Heart right ventricle (tissue), 16 donors: ENCODE measurements at regions not wholly inside any gene's neighbourhood (a gene's known extent, or its start where the extent isn't known, plus 50 kb on each side); places are given as distances from the start of the nearest gene placed in this dataset.
A peak's percentile ranks its signal among the peaks of the same experiment; 100 is the strongest.
"Not testable (repeated sequence)": the region's sequence is repeated elsewhere in the genome, so short reads cannot be mapped to it uniquely, and the experiment has no call there.

ENCODE experiments used
- ATAC-seq, 8 donors: fragments of 200-7000 bp; cut with Tn5 transposase; one replicate each; pipeline ENCODE4 v1.9.1; 2020; ENCODE audit warnings: mild to moderate bottlenecking in 8 of 8, moderate library complexity in 8 of 8, moderate number of reproducible peaks in 1 of 8
- DNase-seq, 2 donors: peaks; one replicate each; pipeline ENCODE4 v3.0.0-alpha.2; 2020
- H3K27ac ChIP-seq, 10 donors: fragments of 200-600 bp; sonication (generic) in 2 of 10; one replicate each; pipeline versions ENCODE4 v1.5.0 to v1.8.0; 2020 to 2022; ENCODE audit warnings: mild to moderate bottlenecking in 3 of 10
- H3K27me3 ChIP-seq, 7 donors: fragments of 200-600 bp; one replicate each; pipeline ENCODE4 v1.8.0; 2021 to 2022; ENCODE audit warnings: mild to moderate bottlenecking in 2 of 7
- H3K36me3 ChIP-seq, 9 donors: fragments of 200-600 bp; sonication (generic) in 1 of 9; one replicate each; pipeline versions ENCODE4 v1.5.0 to v1.8.0; 2020 to 2022; ENCODE audit warnings: mild to moderate bottlenecking in 2 of 9
- H3K4me1 ChIP-seq, 9 donors: fragments of 200-600 bp; sonication (generic) in 1 of 9; one replicate each; pipeline versions ENCODE4 v1.5.0 to v1.8.0; 2020 to 2022; ENCODE audit warnings: mild to moderate bottlenecking in 4 of 9
- H3K4me3 ChIP-seq, 10 donors: fragments of 200-600 bp; sonication (generic) in 2 of 10; one replicate each; pipeline versions ENCODE4 v1.5.0 to v1.8.0; 2020 to 2022; ENCODE audit warnings: mild to moderate bottlenecking in 7 of 10, moderate library complexity in 2 of 10
- H3K9me3 ChIP-seq, 11 donors: fragments of 200-600 bp in 10 of 11; sonication (generic) in 2 of 11; one replicate each; pipeline versions ENCODE4 v1.5.0 to v1.8.0; 2013 to 2022; ENCODE audit warnings: mild to moderate bottlenecking in 2 of 11, control low read depth in 1 of 11, moderate library complexity in 1 of 11
- WGBS, 2 donors: extraction: QIAGEN DNeasy Blood & Tissue Kit; methylation state at CpG; one replicate each; pipeline ENCODE4 v1.1.7; 2013; ENCODE audit warnings: inconsistent platforms in 1 of 2; 5-methylcytosine and 5-hydroxymethylcytosine counted together
- intact Hi-C, 10 donors: fragments of 100-400 bp; cut with DNase I; formaldehyde crosslinking; loops; one replicate each; pipeline versions ENCODE4 v1.11.1 to v1.14.2; 2022
- TF ChIP-seq, protein P1 (sequence below), 9 donors: fragments of 200-600 bp; sonication (generic) in 2 of 9; IDR thresholded peaks; one replicate each; pipeline versions ENCODE4 v1.5.0 to v1.8.0; 2021 to 2022; ENCODE audit warnings: antibody characterized with exemption in 9 of 9, mild to moderate bottlenecking in 5 of 9, moderate library complexity in 1 of 9
- donor health status: Arrhythmogenic right ventricular cardiomyopathy.
- donor health status: ischemic (EF 13 %, LVEDD 7.1; RV severe dilation, severe dysfunction).
- donor health status: healthy with polysubstance abuse.
- donor health status: DM: no; HTN: yes; CAD: no.
- donor health status: DM: no; HTN: no; CAD: no.
- donor health status: ischemic (EF 25% LVEDD 6.9; RV normal size, moderate dysfunction).
- donor health status: ischemic (EF 25% LVEDD 5.7; RV mildly dilated, moderate dysfunction).
- donor health status: healthy.
- donor health status: DM: yes; HTN: yes; CAD: no.
- donor health status: Ischemic cardiomyopathy.
- donor health status: ischemic (EF 35%, LVEDD 5.7; RV mildly dilated, moderate dysfunction).
- donor health status: nonischemic (EF 11% LVEDD 7.7; RV severe dilation, severe dysfunction).
- donor health status: DM: yes; HTN: yes; CAD: no.
- donor health status: PGD.
- donor health status: ischemic (EF 29% LVEDD 5.4; RV normal size, mild dysfunction).
- donor health status: nonischemic (EF 23%, LVEDD 6.1; RV moderate dilation, normal function).

DNA sequence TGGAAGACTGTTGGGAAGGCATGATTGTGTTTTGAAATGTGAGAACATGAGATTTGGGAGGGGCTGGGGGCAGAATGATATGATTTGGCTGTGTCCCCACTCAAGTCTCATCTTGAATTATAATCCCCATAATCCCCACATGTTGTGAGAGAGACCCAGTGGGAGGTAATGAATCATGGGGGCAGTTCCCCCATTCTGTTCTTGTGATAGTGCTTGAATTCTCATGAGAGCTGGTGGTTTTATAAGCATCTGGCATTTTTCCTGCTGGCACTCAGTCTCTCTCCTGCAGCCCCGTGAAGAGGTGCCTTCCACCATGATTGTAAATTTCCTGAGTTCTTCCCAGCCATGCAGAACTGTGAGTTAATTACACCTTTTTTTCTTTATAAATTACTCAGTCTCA, 430.5 kb downstream of the OTOL1 start:
- no peak overlapping the region for H3K27ac ChIP-seq
- no peaks in the 10 kb centered on the region for H3K36me3 ChIP-seq
- intact Hi-C loops: loop anchor here in 1 of 10 donors (5.0 kb wide), 1 partner anchor 50 kb away; no protein-coding TSS in a partner anchor
- H3K9me3 ChIP-seq: peaks cover 0 to 13% (median 2%) of the 10 kb centered on the region in 11 donors
- DNase-seq (no peak), ATAC-seq (no peak)
- H3K4me3 ChIP-seq: no peak overlapping the region
- H3K27me3 ChIP-seq: no peaks in the 10 kb centered on the region
- no peaks in the 10 kb centered on the region for H3K4me1 ChIP-seq
- TF ChIP-seq, protein P1, sequence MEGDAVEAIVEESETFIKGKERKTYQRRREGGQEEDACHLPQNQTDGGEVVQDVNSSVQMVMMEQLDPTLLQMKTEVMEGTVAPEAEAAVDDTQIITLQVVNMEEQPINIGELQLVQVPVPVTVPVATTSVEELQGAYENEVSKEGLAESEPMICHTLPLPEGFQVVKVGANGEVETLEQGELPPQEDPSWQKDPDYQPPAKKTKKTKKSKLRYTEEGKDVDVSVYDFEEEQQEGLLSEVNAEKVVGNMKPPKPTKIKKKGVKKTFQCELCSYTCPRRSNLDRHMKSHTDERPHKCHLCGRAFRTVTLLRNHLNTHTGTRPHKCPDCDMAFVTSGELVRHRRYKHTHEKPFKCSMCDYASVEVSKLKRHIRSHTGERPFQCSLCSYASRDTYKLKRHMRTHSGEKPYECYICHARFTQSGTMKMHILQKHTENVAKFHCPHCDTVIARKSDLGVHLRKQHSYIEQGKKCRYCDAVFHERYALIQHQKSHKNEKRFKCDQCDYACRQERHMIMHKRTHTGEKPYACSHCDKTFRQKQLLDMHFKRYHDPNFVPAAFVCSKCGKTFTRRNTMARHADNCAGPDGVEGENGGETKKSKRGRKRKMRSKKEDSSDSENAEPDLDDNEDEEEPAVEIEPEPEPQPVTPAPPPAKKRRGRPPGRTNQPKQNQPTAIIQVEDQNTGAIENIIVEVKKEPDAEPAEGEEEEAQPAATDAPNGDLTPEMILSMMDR (IDR thresholded peaks at IDR 0.05): no peak
- WGBS, 2 donors: 57 to 58% methylated on average over 1 of the region's 1 CpG

DNA sequence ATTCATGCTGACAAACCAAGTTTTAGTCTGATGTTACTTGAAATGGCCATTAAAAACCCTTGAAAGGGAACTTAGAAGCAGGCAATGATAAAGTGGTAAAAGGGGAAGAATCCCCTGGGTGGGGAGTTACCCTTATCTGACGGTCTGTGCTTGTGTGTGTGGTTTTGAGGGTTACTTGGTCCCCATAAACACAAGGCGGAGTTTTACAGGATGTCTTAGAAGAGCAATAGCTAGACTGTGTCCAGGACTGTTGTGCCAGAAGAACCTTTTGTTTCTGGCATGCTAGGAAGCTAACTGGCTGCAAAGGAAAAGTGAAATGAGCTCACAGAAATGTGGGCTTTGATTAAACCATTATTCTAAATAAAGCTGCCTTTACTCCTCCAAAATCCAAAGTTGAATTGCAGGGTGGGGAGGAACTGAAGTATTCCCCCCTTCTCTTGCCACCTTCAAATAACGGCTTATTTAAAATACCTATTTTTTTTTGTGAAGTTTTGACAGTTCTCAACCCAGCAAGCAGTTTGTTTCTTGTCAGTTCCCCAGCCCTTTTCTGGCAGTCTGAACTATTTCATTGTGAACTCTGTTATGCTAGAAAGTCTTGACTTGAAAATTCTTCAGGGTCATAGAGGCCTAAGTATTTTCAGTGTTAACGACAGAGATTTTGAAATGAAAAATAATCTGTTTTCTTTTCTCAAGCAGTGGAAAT, 443.5 kb downstream of the OTOL1 start:
- Histone ChIP-seq H3K27ac (peak overlapping the region in 2 of 10 donors; percentile 6 to 23), H3K4me1 (peaks cover 0 to 5% (median 0%) of the 10 kb centered on the region in 9 donors), H3K4me3 (peak overlapping the region in 1 of 10 donors; percentile 16), H3K36me3 (no peaks in the 10 kb centered on the region), H3K27me3 (no peaks in the 10 kb centered on the region), H3K9me3 (peaks cover 0 to 5% (median 0%) of the 10 kb centered on the region in 11 donors)
- no peak for DNase-seq
- TF ChIP-seq, protein P1 (IDR thresholded peaks at IDR 0.05): no peak
- 43 to 55% methylated on average over 4 of the region's 4 CpGs for WGBS, 2 donors
- intact Hi-C loops: no loop called here
- ATAC-seq: peak in 1 of 8 donors; percentile 82

DNA sequence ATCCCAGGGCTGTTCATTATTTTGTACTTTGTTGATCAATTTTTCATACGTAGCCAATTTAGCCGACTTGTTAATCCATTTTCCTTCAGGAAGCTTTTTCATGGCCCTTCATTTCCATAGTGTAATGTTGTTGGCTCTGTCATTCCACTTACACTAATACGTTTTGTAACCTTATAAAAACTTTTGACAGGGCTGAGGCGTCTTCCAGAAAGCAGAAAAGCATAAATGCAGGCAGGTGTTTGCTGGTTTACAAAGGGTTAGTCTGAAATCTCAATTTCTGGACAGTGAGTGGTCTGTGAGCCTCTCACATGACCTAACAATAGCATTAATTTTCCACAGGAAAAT, 444.0 kb downstream of the OTOL1 start:
- intact Hi-C loops: no loop called here
- Histone ChIP-seq H3K4me1 (peaks cover 0 to 5% (median 0%) of the 10 kb centered on the region in 9 donors), H3K27ac (peak overlapping the region in 1 of 10 donors; percentile 6), H3K36me3 (no peaks in the 10 kb centered on the region), H3K27me3 (no peaks in the 10 kb centered on the region), H3K4me3 (no peak overlapping the region), H3K9me3 (peaks cover 0 to 11% (median 0%) of the 10 kb centered on the region in 11 donors)
- no peak for ATAC-seq
- DNase-seq: no peak
- whole genome bisulfite sequencing, 2 donors: 64 to 67% methylated on average over 4 of the region's 4 CpGs
- TF ChIP-seq, protein P1 (IDR thresholded peaks at IDR 0.05): no peak

DNA sequence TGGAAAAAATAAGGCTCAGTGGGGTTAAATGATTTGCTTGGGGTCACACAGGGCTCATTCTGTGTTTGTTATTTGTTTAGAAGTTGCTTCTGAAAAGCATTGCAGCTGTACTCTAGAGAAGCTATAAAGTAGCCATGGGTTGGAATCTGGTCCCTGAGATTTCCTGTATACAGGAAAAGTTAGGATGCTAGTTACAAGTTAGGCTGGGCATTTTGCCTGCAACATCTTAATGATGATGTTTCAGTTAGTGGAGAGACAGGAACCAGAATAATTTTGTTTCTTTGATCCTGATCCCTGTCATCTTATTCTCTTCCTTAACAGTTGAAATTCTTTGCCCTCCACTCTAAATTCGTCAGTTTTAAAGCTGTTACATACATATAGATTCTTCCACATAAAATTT, 445.3 kb downstream of the OTOL1 start:
- 64 to 68% methylated on average over 1 of the region's 1 CpG for WGBS, 2 donors
- H3K36me3 ChIP-seq: no peaks in the 10 kb centered on the region
- H3K27ac ChIP-seq: no peak overlapping the region
- H3K4me1 ChIP-seq: peaks cover 0 to 5% (median 0%) of the 10 kb centered on the region in 9 donors
- TF ChIP-seq, protein P1 (IDR thresholded peaks at IDR 0.05): no peak
- no peak overlapping the region for H3K4me3 ChIP-seq
- intact Hi-C loops: no loop called here
- peaks cover 0 to 12% (median 0%) of the 10 kb centered on the region in 11 donors for H3K9me3 ChIP-seq
- H3K27me3 ChIP-seq: no peaks in the 10 kb centered on the region
- no peak for DNase-seq
- no peak for ATAC-seq

DNA sequence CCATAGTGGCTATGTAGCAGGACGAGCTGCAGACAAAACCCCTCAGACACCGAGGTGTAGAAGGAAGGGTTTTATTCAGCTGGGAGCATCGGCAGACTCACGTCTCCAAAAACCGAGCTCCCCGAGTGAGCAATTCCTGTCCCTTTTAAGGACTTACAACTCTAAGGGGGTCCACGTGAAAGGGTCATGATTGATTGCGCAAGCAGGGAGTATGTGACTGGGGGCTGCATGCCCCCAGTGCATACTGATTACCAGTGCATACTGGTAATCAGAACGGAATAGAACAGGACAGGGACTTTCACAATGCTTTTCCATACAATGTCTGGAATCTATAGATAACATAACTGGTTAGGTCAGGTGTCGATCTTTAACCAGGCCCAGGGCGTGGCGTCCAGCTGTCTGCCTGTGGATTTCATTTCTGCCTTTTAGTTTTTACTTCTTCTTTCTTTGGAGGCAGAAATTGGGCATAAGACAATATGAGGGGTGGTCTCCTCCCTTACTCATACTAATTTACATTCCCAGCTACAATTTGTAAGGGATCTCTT, 447.3 kb downstream of the OTOL1 start:
- DNase-seq, H3K4me3 ChIP-seq, ATAC-seq, H3K27ac ChIP-seq, H3K36me3 ChIP-seq, intact Hi-C loops, H3K27me3 ChIP-seq, H3K4me1 ChIP-seq: not testable (repeated sequence)
- 88 to 92% methylated on average over 12 of the region's 12 CpGs for WGBS, 2 donors
- peaks cover 0 to 12% (median 0%) of the 10 kb centered on the region in 11 donors for H3K9me3 ChIP-seq
